ENCODE measurements at regions not wholly inside any gene's neighbourhood (a gene's known extent, or its start where the extent isn't known, plus 50 kb on each side); places are given as distances from the start of the nearest gene placed in this dataset.

DNA sequence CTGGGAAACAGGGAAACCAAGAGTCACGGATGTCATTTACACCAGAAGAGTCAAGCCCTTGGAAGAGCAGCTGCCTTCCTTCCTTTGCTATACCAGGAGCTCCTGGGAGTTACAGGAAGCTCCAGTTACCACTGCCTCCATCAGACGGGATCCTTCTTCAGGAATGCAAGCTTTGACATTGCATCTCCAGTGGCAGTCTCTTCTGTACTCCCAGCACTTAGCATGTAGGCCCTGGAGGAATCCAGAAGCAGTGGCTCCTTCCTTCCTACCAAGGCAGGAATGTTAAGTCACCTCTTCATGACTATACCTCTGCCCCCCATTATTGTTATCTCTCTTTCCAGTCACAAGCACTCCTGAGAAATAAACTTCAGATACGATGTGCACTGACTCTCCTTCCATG is 836.0 kb downstream of the MAFB start:
- no peak for DNase-seq

DNA sequence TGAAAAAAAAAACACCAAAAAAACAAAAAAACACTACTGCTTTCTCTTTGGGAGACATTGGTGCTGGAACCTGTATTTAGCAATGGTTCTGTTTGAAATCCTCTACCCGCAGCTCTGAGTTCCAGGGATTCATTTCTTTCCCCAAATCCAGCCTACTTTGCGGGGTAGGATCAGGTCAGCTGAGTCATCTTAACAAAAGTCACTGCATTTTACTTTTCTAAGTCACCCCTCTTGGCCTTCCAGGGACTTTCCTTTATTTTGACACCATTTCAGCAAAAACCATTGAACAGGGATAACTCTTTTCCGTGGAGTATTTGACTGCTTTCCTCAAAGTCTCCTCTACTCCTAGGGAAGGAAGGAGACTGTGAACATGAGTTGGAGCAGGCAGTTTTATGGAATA is 837.6 kb downstream of the MAFB start:
- DNase-seq: no peak

DNA sequence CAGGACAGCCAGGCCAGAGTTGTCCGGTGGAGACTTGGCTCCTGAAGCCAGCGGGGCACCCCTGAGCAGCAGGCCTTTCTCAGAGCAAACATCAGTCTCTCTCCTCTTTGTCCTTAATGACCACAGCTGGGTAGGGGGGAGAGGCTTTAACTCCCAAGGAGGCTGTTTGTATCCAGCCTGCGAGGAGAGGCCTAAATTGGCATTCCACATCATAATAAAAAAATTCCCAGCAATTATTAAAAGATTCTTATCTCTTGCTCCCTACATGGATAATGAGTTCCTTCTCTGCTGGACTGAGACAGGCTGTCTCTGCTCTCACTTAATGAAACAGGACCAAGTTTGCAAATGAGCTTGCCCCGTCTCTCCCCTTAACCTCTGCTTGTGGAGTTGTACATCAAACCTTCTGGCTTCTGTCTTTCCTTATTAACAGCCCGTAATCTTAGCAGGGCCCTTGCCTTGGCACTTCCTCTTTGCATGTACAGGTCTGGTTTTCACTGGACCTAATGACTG is 838.2 kb downstream of the MAFB start:
- DNase-seq: no peak

DNA sequence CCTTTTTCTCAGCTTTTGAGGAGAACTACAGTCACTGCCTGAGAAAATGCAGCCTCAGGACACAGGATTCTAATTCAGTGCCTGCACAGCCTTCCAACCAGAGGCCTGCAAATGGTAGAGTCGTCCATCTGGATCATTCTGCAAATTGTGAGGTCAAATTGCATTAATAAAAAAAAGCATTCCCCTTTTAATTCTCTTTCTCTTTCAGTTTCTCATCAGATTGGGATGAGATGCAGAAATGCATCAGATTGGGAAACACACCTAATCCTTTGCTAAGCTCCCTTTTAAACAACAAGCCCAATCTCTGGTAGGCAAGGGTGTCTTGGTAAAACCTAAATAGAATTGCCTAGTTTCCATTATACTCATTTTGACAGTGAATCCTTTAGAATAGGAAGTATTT is 838.8 kb downstream of the MAFB start:
- DNase-seq: no peak

DNA sequence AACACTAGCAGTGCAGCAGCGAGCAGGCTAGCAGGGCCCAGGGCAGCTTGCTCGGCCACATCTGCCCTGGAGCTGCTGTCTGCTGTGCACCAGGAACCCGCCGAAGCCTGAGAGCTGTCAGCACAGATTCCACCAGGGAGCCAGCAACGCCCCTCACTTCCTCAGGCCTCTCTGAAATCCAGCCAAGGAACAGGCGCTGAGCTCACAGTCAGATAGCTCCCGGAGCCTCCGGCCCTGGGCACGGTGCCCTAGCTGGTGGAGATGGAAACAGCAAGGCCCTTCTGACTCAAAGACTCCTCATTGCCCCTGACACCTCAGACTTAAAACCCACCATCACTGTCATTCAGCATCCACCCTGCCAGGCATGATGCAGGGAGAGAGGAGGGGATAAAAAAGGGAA is 839.4 kb downstream of the MAFB start:
- DNase-seq: no peak

DNA sequence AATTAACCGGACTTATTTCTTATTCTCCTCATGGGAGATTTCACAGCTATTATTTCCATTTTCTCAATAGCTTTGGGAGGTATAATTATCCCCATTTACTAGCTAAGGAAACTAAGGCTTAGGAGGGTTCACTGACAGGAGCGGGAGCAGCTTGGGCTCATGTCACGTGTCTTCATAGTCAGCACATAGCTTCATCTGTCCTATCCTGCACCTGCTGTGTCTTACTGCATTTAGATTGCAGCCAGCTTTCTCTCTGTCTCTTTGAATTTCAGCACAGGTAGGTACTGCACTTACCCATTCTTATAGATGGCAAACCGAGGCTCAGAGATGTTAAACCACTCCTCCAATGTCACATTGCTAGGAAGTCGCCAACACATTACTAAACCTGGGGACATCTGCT is 839.9 kb downstream of the MAFB start:
- no peak for DNase-seq

DNA sequence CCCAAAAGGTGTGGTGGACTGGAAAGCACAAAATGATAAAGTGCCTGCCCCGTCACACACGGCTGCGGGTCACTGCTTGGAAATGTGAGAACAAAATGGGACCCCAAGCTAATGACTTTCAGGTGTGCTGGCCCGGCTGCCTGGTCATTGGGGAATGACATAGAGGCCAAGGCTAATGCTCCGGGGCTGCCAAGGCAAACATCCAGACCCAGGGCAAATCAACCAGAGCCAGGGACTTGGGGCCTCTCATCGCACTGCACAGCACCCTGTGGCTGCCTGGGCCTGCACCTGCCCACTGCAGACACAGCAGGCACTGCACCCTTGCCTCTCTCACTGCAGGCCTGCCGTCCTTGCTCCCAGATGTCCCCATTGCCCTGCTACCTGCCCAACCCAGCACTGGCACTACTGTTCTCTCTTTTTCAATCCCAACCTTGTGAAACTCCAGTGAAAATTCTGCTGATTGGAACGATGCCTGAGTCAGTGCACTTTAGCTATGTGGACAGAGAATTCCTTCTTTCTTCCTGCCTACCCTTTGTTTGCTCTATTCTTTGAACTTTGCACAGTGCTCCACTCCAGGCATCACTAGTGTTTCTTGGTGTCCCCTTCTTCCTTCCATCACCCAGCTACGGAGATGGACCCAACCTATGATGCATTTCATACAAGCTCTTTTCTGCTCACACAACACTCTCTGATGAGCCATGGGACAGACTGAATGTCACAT is 849.5 kb downstream of the MAFB start:
- no peak for DNase-seq

DNA sequence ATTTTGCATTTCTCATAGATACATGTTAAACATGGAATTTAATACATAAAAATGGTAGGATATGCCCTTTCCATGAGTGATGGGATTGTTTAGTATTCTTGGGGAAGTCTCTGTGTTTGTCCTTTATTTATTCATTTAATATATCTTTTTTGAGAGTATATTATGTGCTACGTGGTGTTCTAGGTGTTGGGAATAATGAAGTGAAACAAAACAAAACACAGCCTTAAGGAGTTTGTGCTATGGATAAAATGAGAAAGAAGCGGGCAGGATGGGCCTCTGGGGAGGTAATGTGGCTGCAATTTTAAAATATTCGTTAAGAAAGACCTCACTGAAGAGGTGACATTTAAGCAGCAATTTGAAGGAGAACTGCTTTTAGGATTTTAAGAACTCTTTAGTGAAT is 851.5 kb downstream of the MAFB start:
- no peak for DNase-seq

DNA sequence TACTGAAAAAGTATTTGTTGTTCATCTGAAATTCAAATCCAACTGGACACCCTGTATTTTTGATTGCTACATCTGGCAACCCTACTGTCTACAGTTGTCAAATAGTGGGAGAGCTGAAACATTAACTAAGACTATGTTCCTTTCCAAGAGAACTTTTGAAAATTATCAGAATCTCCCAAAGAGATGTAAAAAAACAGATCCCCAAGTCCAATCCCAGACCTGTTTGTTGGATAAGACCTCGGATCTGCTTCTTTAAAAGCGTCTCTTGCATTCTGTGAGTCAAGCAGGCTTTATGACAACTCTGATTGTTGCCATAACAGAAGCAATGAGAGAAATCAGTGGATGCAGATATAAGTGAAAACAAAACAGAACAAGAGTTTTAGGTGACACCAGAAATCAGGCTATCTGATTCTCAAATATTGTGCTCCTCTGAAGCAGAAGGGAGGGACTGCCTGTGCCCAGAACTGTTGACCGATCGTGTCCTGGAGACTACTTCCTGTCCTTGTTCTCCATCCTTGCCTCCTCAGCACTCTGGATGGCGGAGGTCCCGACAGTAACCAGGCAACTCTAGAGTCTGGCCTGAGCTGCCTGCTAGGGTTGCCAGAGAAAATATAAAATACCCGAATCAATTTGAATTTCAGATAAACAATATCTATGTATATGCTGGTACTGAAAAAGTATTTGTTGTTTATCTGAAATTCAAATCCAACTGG is 853.8 kb downstream of the MAFB start:
- DNase-seq: no peak

DNA sequence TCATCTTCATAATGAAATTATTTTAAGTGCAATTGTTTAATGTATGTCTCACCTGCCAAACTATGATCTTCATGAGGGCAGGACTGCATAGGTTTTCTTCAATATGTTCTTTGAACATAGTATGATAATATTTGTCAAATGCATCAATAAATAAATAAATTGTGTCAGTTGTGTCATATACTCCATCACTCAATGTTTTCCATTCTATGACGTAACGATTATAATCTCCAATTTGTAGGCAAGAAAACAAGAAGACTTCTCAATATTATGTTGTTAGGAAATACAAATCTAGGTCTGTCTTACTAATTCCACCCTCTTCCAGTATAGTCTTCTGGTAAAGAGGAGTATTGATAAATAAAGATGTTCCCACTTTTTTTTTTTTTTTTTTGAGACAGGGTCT is 858.1 kb downstream of the MAFB start:
- DNase-seq: no peak

DNA sequence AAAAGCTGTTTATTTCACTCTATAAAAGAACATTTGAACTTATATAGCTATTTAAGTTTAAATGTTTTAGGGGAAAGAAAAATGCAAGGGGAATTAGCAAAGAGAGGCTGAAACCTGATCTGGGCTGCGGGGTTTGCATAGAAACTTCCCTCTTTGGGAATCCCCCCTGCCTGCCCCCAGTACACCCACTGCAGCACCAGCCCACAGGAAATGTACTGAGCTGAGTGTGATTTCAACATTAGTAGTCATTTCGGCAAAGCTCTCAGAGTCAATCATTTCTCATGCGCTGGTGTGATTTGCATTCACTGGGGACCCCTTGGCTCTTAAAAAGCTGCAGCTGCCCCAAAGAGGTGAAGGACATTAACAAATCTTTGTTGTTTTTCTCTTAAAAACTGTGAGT is 859.4 kb downstream of the MAFB start:
- no peak for DNase-seq

DNA sequence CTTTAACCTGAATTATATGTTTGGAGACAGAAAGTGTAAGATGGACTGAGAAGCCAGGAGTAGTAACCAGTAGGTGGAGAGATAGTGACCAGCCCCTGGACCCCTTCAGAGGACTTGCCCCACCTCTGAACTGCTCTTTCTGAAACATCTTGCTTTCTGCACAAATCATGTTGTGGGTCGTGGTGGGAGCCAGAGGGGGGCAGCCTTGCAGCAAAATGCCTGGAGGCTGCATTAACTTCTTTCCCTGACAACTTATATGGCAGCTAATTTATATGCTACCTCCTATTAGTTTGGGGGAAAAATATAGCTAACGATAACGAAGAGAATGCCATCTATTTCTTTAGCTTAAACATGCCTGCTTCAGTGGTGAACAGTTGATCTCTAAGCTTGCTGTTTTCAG is 859.8 kb downstream of the MAFB start:
- no peak for DNase-seq

DNA sequence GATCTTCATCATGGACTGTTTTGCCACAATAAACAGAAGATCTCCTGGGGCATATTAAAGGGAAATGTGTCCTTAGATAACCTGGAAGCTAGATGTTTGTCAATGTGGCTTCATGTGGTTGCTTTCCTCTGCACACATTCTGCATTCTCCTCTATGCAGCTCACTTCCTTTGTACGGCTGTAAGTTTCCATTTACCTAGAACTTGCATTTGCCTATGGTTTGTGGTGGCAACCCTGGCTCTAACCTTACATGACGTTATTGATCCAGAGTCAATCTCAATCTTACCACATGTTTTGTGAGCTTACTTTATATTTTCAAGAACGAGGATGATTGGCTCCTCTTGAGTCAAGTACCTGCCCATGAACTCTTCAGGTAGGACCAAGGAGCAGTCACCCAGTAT is 863.1 kb downstream of the MAFB start:
- no peak for DNase-seq

DNA sequence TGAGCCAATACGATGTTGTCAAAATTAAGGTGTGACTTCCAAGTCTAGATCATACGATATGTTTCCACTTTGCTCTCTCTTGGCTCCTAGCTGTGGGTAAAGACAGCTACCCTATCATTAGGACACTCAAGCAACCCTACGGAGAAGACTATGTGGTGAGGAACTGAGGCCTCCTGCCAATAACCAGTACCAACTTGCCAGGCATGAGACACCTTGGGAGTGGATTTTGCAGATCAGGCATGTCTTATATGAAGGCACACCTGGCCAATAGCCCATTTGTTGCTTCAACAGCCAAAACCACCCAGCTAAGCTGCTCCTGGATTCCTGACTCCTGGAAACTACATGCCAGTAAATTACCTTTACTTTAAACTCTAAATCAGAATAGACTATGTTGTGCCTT is 863.4 kb downstream of the DHX35 start:
- DNase-seq: no peak

DNA sequence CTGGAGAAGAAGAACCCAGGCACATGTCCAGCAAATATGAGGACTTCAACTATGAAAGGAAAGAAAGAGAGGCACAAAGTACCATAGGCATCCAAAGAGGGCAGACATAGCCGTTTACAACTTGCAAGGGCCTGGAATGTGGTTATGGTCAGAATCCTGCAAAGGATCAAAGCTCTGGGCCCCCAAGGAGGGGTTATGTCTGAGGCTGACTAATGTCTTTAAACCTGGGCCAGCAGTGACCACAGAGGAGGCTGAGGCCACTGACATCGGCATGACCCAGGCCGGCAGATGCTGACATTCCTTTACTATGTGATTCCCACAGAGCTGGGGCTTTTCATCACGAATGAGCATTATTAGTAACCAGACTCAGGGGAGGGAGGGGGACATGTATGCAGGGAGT is 861.1 kb downstream of the DHX35 start:
- DNase-seq: no peak

DNA sequence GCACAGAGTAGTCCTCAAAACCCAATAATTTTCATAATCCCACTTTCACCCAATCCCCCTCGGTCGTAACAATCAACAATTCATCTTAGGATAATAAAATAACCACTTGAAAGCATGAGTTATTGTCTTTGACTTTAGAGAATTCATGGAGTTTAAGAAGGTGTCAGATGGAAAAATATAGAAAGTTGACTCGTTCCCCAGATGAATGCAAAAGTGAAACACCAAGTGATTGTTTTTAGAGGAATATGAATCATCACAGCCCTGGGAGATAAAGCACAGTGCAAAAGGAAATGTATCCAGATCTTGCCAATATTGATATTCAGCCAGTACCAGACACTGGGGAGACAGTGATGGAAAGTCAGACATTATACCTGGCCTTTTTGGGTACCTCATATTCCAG is 860.5 kb downstream of the DHX35 start:
- DNase-seq: no peak

DNA sequence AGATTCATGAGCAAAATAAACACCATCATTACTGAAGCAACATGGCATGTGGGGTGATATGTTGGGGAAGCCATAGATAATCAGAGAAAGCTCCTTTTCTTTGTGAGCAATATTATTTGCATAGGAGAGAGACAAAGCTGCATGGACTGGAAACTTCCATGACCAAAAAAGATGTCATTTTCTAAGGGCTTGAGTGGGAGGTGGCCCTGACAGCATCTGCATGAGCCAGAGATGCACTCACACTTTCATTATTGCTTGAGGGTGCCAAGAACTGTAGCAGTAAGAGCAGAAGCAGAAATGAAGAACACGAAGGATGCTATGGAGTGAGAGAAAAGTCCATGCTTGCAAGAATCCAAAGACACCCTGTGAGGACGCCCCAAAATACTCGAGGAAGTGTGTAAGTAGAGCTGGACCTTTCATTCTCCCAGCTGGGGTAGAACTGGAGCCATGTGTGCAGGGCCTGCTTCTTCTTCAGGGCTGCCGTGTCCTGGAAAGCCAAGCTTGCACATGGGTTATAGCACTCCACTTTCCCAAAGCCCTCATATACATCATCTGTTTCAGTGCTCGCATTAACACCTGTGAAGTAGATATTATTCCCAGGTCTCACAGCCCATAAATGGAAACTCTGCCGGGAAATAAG is 851.2 kb downstream of the DHX35 start:
- no peak for DNase-seq

DNA sequence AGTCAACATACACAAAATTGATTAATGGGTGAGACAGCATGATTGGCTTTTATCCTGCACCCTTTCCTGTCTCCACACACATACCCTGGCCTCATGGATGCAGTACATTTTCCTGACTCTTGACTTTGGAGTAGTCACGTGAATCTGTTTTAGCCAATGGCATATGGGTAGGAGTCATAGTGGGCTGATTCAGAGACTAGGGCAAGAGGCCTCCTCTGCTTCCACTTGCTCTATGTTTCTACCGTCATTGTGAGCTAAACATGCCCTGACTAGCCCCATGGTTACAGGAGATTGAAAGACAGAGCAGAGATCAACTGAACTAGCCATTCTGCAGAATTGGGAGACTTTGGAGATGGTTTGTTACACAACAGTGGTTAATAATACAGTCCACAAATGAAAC is 850.0 kb downstream of the DHX35 start:
- DNase-seq: no peak

DNA sequence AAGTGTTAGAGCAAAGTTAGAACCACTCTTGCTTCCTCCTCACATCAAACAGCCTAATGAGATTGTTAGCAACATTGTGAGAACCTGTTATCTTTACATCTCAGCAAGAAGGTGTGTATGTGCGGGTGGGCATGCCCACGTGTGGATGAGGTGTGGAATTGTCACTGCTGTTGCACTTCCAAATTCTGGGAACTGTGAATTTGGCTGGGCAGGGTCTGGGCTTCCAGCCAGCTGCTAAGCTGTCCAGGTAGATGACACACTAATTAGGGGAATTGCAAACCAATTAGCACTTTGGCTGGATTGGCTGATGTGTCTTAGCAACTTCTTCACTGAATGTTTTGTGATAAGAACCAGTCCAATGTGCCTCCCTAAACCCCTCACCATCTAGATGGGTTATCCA is 848.2 kb downstream of the DHX35 start:
- no peak for DNase-seq

DNA sequence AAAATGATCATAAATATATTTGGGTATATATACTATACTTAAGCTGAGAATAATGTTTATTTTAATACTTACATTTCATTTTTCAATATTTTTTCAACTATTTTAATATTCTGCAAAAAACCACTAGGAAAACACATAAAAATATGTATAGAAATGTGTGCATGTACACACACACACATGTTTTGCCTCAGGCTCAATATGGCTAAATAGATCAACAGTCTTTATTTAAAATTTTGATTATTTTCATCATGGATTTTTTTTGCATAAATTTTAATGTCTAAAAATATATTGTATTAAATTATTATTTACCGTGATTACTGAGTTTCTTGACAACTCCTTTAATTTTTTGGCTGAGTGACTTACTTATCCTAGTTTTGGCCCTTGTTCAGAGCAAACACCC is 846.5 kb downstream of the DHX35 start:
- DNase-seq: no peak

DNA sequence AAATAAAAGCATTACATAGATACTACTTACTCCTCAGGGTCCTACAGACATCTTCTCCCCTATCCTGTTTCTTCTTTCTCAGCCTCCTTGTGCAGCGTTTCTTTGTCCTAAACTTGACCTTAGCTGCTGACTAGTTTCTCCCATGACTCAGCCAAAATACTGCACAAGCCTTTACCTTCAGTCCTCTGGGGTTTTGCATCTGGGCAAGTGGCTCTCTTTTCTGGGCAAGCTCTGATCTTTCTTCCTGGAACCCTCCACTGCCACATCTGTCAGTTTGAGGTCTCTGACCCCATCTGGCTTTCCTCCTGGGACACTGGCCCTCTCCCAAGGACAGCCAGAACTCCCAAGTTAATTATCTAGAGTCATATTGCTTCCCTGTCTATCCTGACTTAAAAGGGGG is 838.4 kb downstream of the DHX35 start:
- no peak for DNase-seq

DNA sequence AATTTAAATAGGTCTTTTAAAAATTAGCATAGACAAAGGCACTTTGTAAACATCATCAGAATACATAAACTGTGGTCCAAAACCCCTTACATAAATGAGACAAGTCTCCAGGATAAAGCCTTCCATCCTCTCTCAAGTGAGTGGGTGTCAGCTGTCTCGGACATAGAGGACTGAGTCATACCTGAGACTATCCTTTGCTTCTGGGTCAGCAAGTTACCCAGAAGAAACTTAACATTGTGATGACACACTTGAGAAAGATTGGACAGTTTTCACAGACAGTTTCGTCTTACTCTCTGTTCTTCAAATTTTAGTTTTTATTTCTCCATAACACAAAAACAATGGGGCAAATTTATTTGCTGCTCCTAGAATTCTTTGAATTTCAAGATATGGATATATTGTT is 838.0 kb downstream of the DHX35 start:
- DNase-seq: no peak

DNA sequence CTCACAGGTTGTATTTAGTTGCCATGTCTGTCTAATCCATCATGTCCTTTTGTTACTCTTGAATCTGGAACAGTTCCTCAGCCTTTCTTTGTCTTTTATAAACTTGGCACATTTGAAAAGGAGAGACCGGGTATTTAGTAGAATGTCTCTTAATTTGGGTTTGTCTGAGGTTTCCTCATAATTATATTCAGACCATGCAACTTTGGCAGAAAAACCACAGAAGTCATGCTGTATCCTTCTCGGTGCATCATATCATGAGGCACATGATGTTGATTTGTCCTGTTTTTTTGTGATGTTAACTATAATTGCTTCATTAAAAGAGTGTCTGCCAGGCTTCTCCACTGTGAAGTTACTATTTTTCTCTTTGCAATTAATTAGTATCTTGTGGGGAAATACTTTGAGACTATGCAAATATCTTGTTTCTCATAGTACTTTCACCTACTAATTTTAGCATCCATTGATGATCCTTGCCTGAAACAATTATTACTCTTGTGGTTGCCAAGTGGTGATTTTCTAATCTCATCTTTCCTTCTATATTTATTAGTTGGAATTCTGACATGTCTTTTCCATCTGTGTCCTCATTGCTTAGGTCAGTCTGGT is 837.3 kb downstream of the DHX35 start:
- no peak for DNase-seq

Data from stimulated activated CD4-positive, alpha-beta T cell treated with anti-CD3 and anti-CD28 coated beads, Interleukin-4, amount 100 ng/mL, for 24 hours (primary cell).